ENCODE measurements at regions not wholly inside any gene's neighbourhood (a gene's known extent, or its start where the extent isn't known, plus 50 kb on each side); places are given as distances from the start of the nearest gene placed in this dataset.
"Not testable (repeated sequence)": the region's sequence is repeated elsewhere in the genome, so short reads cannot be mapped to it uniquely, and the experiment has no call there.

GRCh38 chr5:119966028-119966427 is 336.7 kb downstream of the FAM170A start:
- H3K27ac ChIP-seq (ENCODE audit: low read length): no peak overlapping the region
- H3K9me3 ChIP-seq (replicated peaks; ENCODE audit: control insufficient read depth, low read depth, low read length): peaks cover 3% of the 10 kb centered on the region
- H3K4me1 ChIP-seq (ENCODE audit: control insufficient read depth, insufficient read depth, low read length): no peaks in the 10 kb centered on the region
- H3K36me3 ChIP-seq (ENCODE audit: control insufficient read depth, insufficient read depth, low read length): no peaks in the 10 kb centered on the region
- WGBS (ENCODE audit: insufficient coverage): 42% methylated on average over 3 of the region's 3 CpGs
- no peaks in the 10 kb centered on the region for H3K27me3 ChIP-seq (ENCODE audit: control insufficient read depth, insufficient read depth, low read length)
- H3K4me3 ChIP-seq (ENCODE audit: low read length): no peak overlapping the region
- peak; percentile 71 for DNase-seq

- Histone ChIP-seq H3K4me3 (ENCODE audit: low read length) (no peak overlapping the region), H3K27ac (ENCODE audit: low read length) (no peak overlapping the region), H3K36me3 (ENCODE audit: control insufficient read depth, insufficient read depth, low read length) (no peaks in the 10 kb centered on the region), H3K4me1 (ENCODE audit: control insufficient read depth, insufficient read depth, low read length) (no peaks in the 10 kb centered on the region), H3K27me3 (ENCODE audit: control insufficient read depth, insufficient read depth, low read length) (no peaks in the 10 kb centered on the region), H3K9me3 (replicated peaks; ENCODE audit: control insufficient read depth, low read depth, low read length) (peaks cover 3% of the 10 kb centered on the region)
- no peak for DNase-seq
- no CpG with 5 or more reads among the region's 2 CpGs for WGBS (ENCODE audit: insufficient coverage)
These were observed 339.3 kb downstream of the FAM170A start for GRCh38 chr5:119968690-119969089.

- not testable (repeated sequence) for H3K27me3 ChIP-seq (ENCODE audit: control insufficient read depth, insufficient read depth, low read length); H3K9me3 ChIP-seq (replicated peaks; ENCODE audit: control insufficient read depth, low read depth, low read length); H3K4me3 ChIP-seq (ENCODE audit: low read length); DNase-seq; H3K27ac ChIP-seq (ENCODE audit: low read length); H3K4me1 ChIP-seq (ENCODE audit: control insufficient read depth, insufficient read depth, low read length); H3K36me3 ChIP-seq (ENCODE audit: control insufficient read depth, insufficient read depth, low read length)
- WGBS (ENCODE audit: insufficient coverage): no CpG with 5 or more reads among the region's 7 CpGs
These were observed 357.7 kb downstream of the FAM170A start for GRCh38 chr5:119987077-119987476.

GRCh38 chr5:119991625-119992024 is 362.3 kb downstream of the FAM170A start:
- H3K4me3 ChIP-seq (ENCODE audit: low read length): no peak overlapping the region
- no peaks in the 10 kb centered on the region for H3K27me3 ChIP-seq (ENCODE audit: control insufficient read depth, insufficient read depth, low read length)
- H3K4me1 ChIP-seq (ENCODE audit: control insufficient read depth, insufficient read depth, low read length): no peaks in the 10 kb centered on the region
- no peaks in the 10 kb centered on the region for H3K36me3 ChIP-seq (ENCODE audit: control insufficient read depth, insufficient read depth, low read length)
- H3K27ac ChIP-seq (ENCODE audit: low read length): no peak overlapping the region
- H3K9me3 ChIP-seq (replicated peaks; ENCODE audit: control insufficient read depth, low read depth, low read length): no peaks in the 10 kb centered on the region
- DNase-seq: no peak
- WGBS (ENCODE audit: insufficient coverage): 69% methylated on average over 3 of the region's 3 CpGs

GRCh38 chr5:119996128-119996527 is 366.8 kb downstream of the FAM170A start:
- H3K27ac ChIP-seq (ENCODE audit: low read length): no peak overlapping the region
- WGBS (ENCODE audit: insufficient coverage): 38% methylated on average over 1 of the region's 2 CpGs
- no peaks in the 10 kb centered on the region for H3K36me3 ChIP-seq (ENCODE audit: control insufficient read depth, insufficient read depth, low read length)
- H3K4me3 ChIP-seq (ENCODE audit: low read length): no peak overlapping the region
- H3K27me3 ChIP-seq (ENCODE audit: control insufficient read depth, insufficient read depth, low read length): no peaks in the 10 kb centered on the region
- no peaks in the 10 kb centered on the region for H3K9me3 ChIP-seq (replicated peaks; ENCODE audit: control insufficient read depth, low read depth, low read length)
- no peak for DNase-seq
- no peaks in the 10 kb centered on the region for H3K4me1 ChIP-seq (ENCODE audit: control insufficient read depth, insufficient read depth, low read length)

GRCh38 chr5:120007598-120007997 is 378.2 kb downstream of the FAM170A start:
- WGBS (ENCODE audit: insufficient coverage): 33% methylated on average over 1 of the region's 4 CpGs
- Histone ChIP-seq H3K36me3 (ENCODE audit: control insufficient read depth, insufficient read depth, low read length) (no peaks in the 10 kb centered on the region), H3K4me1 (ENCODE audit: control insufficient read depth, insufficient read depth, low read length) (no peaks in the 10 kb centered on the region), H3K4me3 (ENCODE audit: low read length) (no peak overlapping the region), H3K27me3 (ENCODE audit: control insufficient read depth, insufficient read depth, low read length) (no peaks in the 10 kb centered on the region), H3K27ac (ENCODE audit: low read length) (no peak overlapping the region), H3K9me3 (replicated peaks; ENCODE audit: control insufficient read depth, low read depth, low read length) (no peaks in the 10 kb centered on the region)
- DNase-seq: peak; percentile 60

- Histone ChIP-seq H3K4me3 (ENCODE audit: low read length) (no peak overlapping the region), H3K9me3 (replicated peaks; ENCODE audit: control insufficient read depth, low read depth, low read length) (no peaks in the 10 kb centered on the region), H3K36me3 (ENCODE audit: control insufficient read depth, insufficient read depth, low read length) (no peaks in the 10 kb centered on the region), H3K27me3 (ENCODE audit: control insufficient read depth, insufficient read depth, low read length) (no peaks in the 10 kb centered on the region), H3K4me1 (ENCODE audit: control insufficient read depth, insufficient read depth, low read length) (no peaks in the 10 kb centered on the region), H3K27ac (ENCODE audit: low read length) (no peak overlapping the region)
- DNase-seq: peak; percentile 20
- no CpG with 5 or more reads among the region's 1 CpG for WGBS (ENCODE audit: insufficient coverage)
These were observed 383.1 kb downstream of the FAM170A start for GRCh38 chr5:120012431-120012830.

- H3K4me1 ChIP-seq (ENCODE audit: control insufficient read depth, insufficient read depth, low read length): no peaks in the 10 kb centered on the region
- no peak overlapping the region for H3K4me3 ChIP-seq (ENCODE audit: low read length)
- H3K27me3 ChIP-seq (ENCODE audit: control insufficient read depth, insufficient read depth, low read length): no peaks in the 10 kb centered on the region
- no peaks in the 10 kb centered on the region for H3K36me3 ChIP-seq (ENCODE audit: control insufficient read depth, insufficient read depth, low read length)
- no CpG with 5 or more reads among the region's 3 CpGs for WGBS (ENCODE audit: insufficient coverage)
- no peak overlapping the region for H3K27ac ChIP-seq (ENCODE audit: low read length)
- DNase-seq: no peak
- H3K9me3 ChIP-seq (replicated peaks; ENCODE audit: control insufficient read depth, low read depth, low read length): no peaks in the 10 kb centered on the region
These were observed 385.2 kb downstream of the FAM170A start for GRCh38 chr5:120014535-120014934.

GRCh38 chr5:120016717-120017382 is 387.5 kb downstream of the FAM170A start:
- H3K27me3 ChIP-seq (ENCODE audit: control insufficient read depth, insufficient read depth, low read length): no peaks in the 10 kb centered on the region
- no peaks in the 10 kb centered on the region for H3K9me3 ChIP-seq (replicated peaks; ENCODE audit: control insufficient read depth, low read depth, low read length)
- no peak overlapping the region for H3K27ac ChIP-seq (ENCODE audit: low read length)
- no peaks in the 10 kb centered on the region for H3K36me3 ChIP-seq (ENCODE audit: control insufficient read depth, insufficient read depth, low read length)
- no peaks in the 10 kb centered on the region for H3K4me1 ChIP-seq (ENCODE audit: control insufficient read depth, insufficient read depth, low read length)
- DNase-seq: no peak
- no CpG with 5 or more reads among the region's 2 CpGs for WGBS (ENCODE audit: insufficient coverage)
- no peak overlapping the region for H3K4me3 ChIP-seq (ENCODE audit: low read length)

GRCh38 chr5:120017513-120017912 is 388.2 kb downstream of the FAM170A start:
- H3K4me1 ChIP-seq (ENCODE audit: control insufficient read depth, insufficient read depth, low read length): no peaks in the 10 kb centered on the region
- H3K4me3 ChIP-seq (ENCODE audit: low read length): no peak overlapping the region
- H3K27me3 ChIP-seq (ENCODE audit: control insufficient read depth, insufficient read depth, low read length): no peaks in the 10 kb centered on the region
- no peak overlapping the region for H3K27ac ChIP-seq (ENCODE audit: low read length)
- H3K36me3 ChIP-seq (ENCODE audit: control insufficient read depth, insufficient read depth, low read length): no peaks in the 10 kb centered on the region
- H3K9me3 ChIP-seq (replicated peaks; ENCODE audit: control insufficient read depth, low read depth, low read length): no peaks in the 10 kb centered on the region
- no peak for DNase-seq

GRCh38 chr5:120035181-120035580 is 405.8 kb downstream of the FAM170A start:
- H3K4me3 ChIP-seq (ENCODE audit: low read length): no peak overlapping the region
- H3K4me1 ChIP-seq (ENCODE audit: control insufficient read depth, insufficient read depth, low read length): no peaks in the 10 kb centered on the region
- H3K9me3 ChIP-seq (replicated peaks; ENCODE audit: control insufficient read depth, low read depth, low read length): no peaks in the 10 kb centered on the region
- no peak overlapping the region for H3K27ac ChIP-seq (ENCODE audit: low read length)
- H3K36me3 ChIP-seq (ENCODE audit: control insufficient read depth, insufficient read depth, low read length): no peaks in the 10 kb centered on the region
- DNase-seq: no peak
- H3K27me3 ChIP-seq (ENCODE audit: control insufficient read depth, insufficient read depth, low read length): no peaks in the 10 kb centered on the region

Data from muscle of leg (tissue), 3 donors.